ENCODE measurements at regions not wholly inside any gene's neighbourhood (a gene's known extent, or its start where the extent isn't known, plus 50 kb on each side); places are given as distances from the start of the nearest gene placed in this dataset.

DNA sequence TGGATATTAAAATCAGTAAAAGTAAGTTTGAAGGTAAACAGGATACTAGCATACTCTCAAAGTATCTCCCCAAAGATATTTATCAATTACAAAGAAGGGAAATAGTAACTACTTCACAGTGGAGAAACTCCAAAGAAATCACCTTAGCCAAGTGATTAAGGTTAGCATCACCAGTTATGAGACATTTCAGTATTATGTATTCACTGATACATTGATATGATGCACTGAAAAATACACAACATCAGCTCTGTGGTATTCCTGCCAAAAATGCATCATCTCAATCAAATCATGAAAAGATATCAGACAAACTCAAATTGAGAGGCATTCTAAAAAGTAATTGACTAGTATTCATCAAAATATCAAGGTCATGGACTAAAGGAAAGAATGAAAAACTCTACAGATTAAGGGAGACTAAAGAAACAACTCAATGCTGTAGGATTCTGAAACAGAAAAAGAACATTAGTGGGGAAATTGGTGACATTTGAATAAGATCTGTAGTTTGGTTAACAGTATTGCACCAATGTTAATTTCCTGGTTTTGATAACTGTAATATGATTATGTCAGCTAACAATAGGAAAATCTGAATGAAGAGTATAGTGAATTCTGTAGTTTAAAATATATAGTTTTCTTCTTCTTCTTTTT, 215.4 kb downstream of the UACA start:
- TF ChIP-seq EZH2 (IDR thresholded peaks at IDR 0.05): no peak
- TF ChIP-seq FOXP2 (optimal IDR thresholded peaks at IDR 0.05; ENCODE audit: control extremely low read depth, extremely low read length, insufficient read depth): no peak
- no peak for TF ChIP-seq POLR2AphosphoS5 (IDR thresholded peaks at IDR 0.05; ENCODE audit: borderline replicate concordance, low read depth, low read length)
- Histone ChIP-seq H3K9ac (ENCODE audit: insufficient read length) (no peak overlapping the region), H3K9me3 (ENCODE audit: low read depth, low read length) (no peaks in the 10 kb centered on the region), H3K4me3 (no peak overlapping the region), H3K27ac (no peak overlapping the region), H3K36me3 (ENCODE audit: insufficient read depth, low read length) (no peaks in the 10 kb centered on the region)
- no peak for DNase-seq (ENCODE audit: low read depth, low spot score)

DNA sequence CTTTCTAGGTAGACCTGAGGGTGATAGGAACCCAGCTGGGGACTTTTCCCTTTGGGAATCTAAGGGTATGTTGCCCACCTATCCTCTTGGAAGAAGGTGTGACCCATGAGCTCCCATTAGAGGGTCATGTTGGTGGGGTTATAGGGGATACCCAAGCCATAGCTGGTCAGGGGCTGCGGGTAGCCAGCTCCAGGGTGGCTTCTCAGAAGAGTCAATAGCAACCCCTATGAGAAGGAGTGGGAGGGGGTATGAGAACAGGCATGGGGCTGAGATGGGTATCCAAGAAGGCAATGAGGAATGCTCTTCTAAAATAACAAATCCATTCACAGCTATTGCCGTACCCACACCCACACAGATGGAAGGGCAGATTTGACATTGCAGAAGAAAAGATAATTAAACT, 217.8 kb downstream of the UACA start:
- Histone ChIP-seq H3K9ac (ENCODE audit: insufficient read length) (no peak overlapping the region), H3K27ac (no peak overlapping the region), H3K4me3 (no peak overlapping the region), H3K36me3 (ENCODE audit: insufficient read depth, low read length) (no peaks in the 10 kb centered on the region), H3K9me3 (ENCODE audit: low read depth, low read length) (no peaks in the 10 kb centered on the region)
- DNase-seq (ENCODE audit: low read depth, low spot score): no peak
- TF ChIP-seq EZH2 (IDR thresholded peaks at IDR 0.05) (no peak), FOXP2 (optimal IDR thresholded peaks at IDR 0.05; ENCODE audit: control extremely low read depth, extremely low read length, insufficient read depth) (no peak), POLR2AphosphoS5 (IDR thresholded peaks at IDR 0.05; ENCODE audit: borderline replicate concordance, low read depth, low read length) (no peak)

DNA sequence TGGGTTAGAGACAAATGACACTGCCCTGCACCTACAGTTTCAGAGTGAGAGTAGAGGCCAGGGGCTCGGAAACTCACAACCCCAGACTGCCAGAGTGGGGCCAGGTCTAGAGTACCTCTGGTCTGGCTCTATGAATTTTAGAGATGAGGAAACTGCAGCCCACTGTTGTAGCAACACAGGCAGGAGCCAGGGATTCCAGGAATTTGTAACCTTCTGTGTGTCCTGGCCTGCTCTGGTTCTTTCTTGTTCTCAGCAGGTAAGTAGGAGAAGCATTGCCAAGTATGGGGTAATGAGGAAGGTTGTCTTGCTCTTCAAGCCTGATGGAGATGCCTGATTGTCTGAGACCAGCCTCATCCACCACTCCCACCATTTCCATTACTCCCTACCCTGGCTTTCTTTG, 221.8 kb downstream of the UACA start:
- H3K4me3 ChIP-seq: no peak overlapping the region
- H3K27ac ChIP-seq: no peak overlapping the region
- H3K9me3 ChIP-seq (ENCODE audit: low read depth, low read length): no peaks in the 10 kb centered on the region
- H3K9ac ChIP-seq (ENCODE audit: insufficient read length): no peak overlapping the region
- no peak for DNase-seq (ENCODE audit: low read depth, low spot score)
- no peaks in the 10 kb centered on the region for H3K36me3 ChIP-seq (ENCODE audit: insufficient read depth, low read length)
- TF ChIP-seq FOXP2 (optimal IDR thresholded peaks at IDR 0.05; ENCODE audit: control extremely low read depth, extremely low read length, insufficient read depth) (no peak), POLR2AphosphoS5 (IDR thresholded peaks at IDR 0.05; ENCODE audit: borderline replicate concordance, low read depth, low read length) (no peak), EZH2 (IDR thresholded peaks at IDR 0.05) (no peak)

DNA sequence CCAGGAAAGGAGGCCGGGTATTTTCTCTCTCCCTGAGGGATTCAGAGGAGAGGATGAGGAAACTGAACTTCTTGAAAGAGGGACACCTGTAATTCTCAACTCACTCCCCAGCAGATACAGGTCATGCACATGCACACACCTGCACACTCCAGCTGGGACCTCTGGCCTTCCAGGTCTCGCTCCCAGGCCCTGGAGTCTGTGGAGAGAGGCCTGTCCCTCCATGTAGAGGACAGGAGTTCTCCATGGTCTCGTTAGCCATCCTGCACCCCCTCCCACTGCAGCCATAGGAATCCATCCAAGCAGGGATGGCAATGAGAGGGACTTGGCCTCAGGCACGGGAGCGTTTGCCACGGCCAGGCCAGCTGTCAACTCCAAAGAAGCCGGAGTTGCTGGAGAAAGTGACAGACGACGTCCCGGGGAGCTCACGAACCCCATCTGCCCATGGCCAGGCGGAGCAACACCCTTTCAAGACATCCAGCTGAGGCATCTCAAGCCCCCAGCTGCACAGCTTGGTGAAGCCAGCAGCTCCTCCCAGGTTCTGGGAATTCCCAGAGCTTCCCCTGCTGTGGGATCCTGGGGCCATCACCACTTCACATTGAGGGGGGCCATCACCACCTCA, 223.3 kb downstream of the UACA start:
- no peak for TF ChIP-seq FOXP2 (optimal IDR thresholded peaks at IDR 0.05; ENCODE audit: control extremely low read depth, extremely low read length, insufficient read depth)
- TF ChIP-seq EZH2 (IDR thresholded peaks at IDR 0.05): no peak
- no peak for TF ChIP-seq POLR2AphosphoS5 (IDR thresholded peaks at IDR 0.05; ENCODE audit: borderline replicate concordance, low read depth, low read length)
- no peak for DNase-seq (ENCODE audit: low read depth, low spot score)
- Histone ChIP-seq H3K4me3 (no peak overlapping the region), H3K36me3 (ENCODE audit: insufficient read depth, low read length) (no peaks in the 10 kb centered on the region), H3K9ac (ENCODE audit: insufficient read length) (no peak overlapping the region), H3K27ac (no peak overlapping the region), H3K9me3 (ENCODE audit: low read depth, low read length) (no peaks in the 10 kb centered on the region)

DNA sequence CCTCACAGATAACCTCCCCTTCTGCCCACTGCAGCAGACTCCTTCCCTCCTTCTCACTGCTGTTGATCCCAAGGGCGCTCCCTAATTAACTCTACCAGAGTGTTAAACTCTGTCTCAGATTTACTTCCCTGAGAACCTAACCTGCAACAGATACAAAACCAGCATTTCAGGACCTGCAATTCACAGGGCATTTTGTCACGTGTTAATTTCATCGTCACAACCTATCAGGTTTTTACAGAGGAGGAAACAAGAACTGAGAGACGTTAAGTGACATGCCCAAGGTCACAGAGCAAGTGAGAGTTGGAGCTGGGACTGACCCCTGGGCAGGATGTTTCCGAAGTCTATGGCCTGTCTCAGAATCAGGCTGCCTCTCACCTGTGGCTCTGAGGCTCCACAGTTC, 223.9 kb downstream of the UACA start:
- Histone ChIP-seq H3K36me3 (ENCODE audit: insufficient read depth, low read length) (no peaks in the 10 kb centered on the region), H3K9me3 (ENCODE audit: low read depth, low read length) (no peaks in the 10 kb centered on the region), H3K4me3 (no peak overlapping the region), H3K9ac (ENCODE audit: insufficient read length) (no peak overlapping the region), H3K27ac (no peak overlapping the region)
- TF ChIP-seq EZH2 (IDR thresholded peaks at IDR 0.05): no peak
- no peak for TF ChIP-seq POLR2AphosphoS5 (IDR thresholded peaks at IDR 0.05; ENCODE audit: borderline replicate concordance, low read depth, low read length)
- TF ChIP-seq FOXP2 (optimal IDR thresholded peaks at IDR 0.05; ENCODE audit: control extremely low read depth, extremely low read length, insufficient read depth): no peak
- DNase-seq (ENCODE audit: low read depth, low spot score): no peak

DNA sequence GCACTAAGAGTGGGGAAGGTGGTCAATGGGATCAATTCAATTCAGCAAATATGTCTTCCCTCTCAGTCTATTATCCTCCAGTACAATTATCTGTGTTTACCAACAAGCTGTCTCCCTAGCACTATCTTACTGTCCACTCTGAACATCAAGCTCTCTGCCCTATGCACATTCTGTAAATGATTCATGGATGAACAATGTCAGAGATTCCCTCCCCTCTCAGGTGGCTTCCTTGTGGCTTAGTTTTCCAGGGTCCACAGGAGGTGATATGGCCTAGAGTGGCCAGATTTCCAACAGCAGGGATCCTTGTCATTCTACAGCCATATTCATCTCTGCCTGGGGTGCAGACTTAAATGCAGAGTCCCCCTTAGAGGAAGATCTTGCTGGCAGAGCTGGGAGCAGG, 225.1 kb downstream of the UACA start:
- no peak for DNase-seq (ENCODE audit: low read depth, low spot score)
- H3K36me3 ChIP-seq (ENCODE audit: insufficient read depth, low read length): no peaks in the 10 kb centered on the region
- H3K27ac ChIP-seq: no peak overlapping the region
- no peak overlapping the region for H3K4me3 ChIP-seq
- TF ChIP-seq EZH2 (IDR thresholded peaks at IDR 0.05) (no peak), POLR2AphosphoS5 (IDR thresholded peaks at IDR 0.05; ENCODE audit: borderline replicate concordance, low read depth, low read length) (no peak), FOXP2 (optimal IDR thresholded peaks at IDR 0.05; ENCODE audit: control extremely low read depth, extremely low read length, insufficient read depth) (no peak)
- H3K9ac ChIP-seq (ENCODE audit: insufficient read length): no peak overlapping the region
- no peaks in the 10 kb centered on the region for H3K9me3 ChIP-seq (ENCODE audit: low read depth, low read length)

DNA sequence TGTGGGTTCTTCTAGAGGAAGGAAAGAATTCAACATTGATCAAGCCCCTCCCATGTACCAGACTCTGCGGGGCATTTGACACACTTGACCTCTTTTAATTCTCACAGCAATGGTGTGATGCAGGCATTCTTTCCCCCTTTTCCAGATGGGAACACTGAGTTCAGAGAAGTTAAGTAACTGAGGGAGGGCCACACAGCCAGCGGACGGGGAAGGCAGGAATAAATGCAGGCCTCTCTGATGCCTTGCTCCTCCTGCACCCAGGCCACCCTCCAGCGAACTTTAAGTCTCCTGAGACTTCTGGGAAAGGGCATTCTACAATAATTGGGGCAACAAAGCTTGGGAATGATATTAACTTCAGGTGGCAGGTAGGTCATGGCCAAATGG, 227.4 kb downstream of the UACA start:
- DNase-seq (ENCODE audit: low read depth, low spot score): no peak
- H3K27ac ChIP-seq: no peak overlapping the region
- no peaks in the 10 kb centered on the region for H3K9me3 ChIP-seq (ENCODE audit: low read depth, low read length)
- no peak overlapping the region for H3K9ac ChIP-seq (ENCODE audit: insufficient read length)
- no peaks in the 10 kb centered on the region for H3K36me3 ChIP-seq (ENCODE audit: insufficient read depth, low read length)
- TF ChIP-seq POLR2AphosphoS5 (IDR thresholded peaks at IDR 0.05; ENCODE audit: borderline replicate concordance, low read depth, low read length) (no peak), EZH2 (IDR thresholded peaks at IDR 0.05) (no peak)
- peak overlapping the region; percentile 76 for H3K4me3 ChIP-seq

DNA sequence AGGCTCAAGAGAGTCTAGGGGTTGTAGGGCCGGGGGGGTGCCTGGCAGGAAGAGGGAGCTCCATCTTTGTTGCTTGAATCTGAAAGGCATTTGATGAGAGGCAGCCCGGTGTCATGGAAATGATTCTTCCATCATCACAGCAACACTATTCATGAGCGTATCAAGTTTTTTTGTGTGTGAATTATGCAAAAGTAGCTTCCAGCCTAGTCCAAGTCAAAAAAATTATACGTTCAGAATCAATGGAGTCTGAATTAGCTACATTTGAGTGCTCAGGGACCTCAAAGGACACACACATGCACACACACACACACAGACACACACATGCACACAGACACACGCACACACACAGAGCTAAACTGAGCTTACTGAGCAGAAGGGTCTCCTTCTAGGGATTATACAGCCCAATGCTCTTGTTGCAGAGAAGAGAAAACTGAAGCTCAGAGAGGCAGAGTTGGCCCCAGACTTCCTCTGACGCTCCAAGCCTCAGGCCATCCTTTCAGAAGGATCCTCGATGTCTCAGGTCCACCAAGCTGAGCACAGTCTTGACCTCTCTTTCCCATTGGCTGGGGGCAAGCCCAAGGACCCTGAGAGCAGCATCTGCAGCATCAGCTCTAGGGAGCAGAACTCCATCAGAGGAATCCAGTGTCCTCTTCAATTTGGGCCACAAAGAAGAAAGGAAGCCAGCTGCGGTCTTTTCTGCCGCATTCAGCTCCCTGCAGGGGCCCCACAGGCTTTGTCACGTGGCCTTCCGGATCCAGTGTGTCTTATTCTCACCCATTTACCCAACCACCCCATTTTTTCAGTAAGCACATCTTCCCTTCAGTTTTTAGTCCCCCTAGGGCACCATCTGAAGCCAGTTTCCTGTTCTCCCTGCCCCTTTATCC, 228.0 kb downstream of the UACA start:
- Histone ChIP-seq H3K4me3 (peak overlapping the region; percentile 76), H3K27ac (peak overlapping the region; percentile 65), H3K9ac (ENCODE audit: insufficient read length) (no peak overlapping the region), H3K9me3 (ENCODE audit: low read depth, low read length) (no peaks in the 10 kb centered on the region), H3K36me3 (ENCODE audit: insufficient read depth, low read length) (no peaks in the 10 kb centered on the region)
- TF ChIP-seq FOXP2 (optimal IDR thresholded peaks at IDR 0.05; ENCODE audit: control extremely low read depth, extremely low read length, insufficient read depth) (no peak), EZH2 (IDR thresholded peaks at IDR 0.05) (no peak), POLR2AphosphoS5 (IDR thresholded peaks at IDR 0.05; ENCODE audit: borderline replicate concordance, low read depth, low read length) (peak; percentile 46; the same call in 1 of the 2 replicates)
- peak; percentile 83 for DNase-seq (ENCODE audit: low read depth, low spot score)

Measured in SK-N-MC (cell line).